ENCODE measurements at regions not wholly inside any gene's neighbourhood (a gene's known extent, or its start where the extent isn't known, plus 50 kb on each side); places are given as distances from the start of the nearest gene placed in this dataset.

DNA sequence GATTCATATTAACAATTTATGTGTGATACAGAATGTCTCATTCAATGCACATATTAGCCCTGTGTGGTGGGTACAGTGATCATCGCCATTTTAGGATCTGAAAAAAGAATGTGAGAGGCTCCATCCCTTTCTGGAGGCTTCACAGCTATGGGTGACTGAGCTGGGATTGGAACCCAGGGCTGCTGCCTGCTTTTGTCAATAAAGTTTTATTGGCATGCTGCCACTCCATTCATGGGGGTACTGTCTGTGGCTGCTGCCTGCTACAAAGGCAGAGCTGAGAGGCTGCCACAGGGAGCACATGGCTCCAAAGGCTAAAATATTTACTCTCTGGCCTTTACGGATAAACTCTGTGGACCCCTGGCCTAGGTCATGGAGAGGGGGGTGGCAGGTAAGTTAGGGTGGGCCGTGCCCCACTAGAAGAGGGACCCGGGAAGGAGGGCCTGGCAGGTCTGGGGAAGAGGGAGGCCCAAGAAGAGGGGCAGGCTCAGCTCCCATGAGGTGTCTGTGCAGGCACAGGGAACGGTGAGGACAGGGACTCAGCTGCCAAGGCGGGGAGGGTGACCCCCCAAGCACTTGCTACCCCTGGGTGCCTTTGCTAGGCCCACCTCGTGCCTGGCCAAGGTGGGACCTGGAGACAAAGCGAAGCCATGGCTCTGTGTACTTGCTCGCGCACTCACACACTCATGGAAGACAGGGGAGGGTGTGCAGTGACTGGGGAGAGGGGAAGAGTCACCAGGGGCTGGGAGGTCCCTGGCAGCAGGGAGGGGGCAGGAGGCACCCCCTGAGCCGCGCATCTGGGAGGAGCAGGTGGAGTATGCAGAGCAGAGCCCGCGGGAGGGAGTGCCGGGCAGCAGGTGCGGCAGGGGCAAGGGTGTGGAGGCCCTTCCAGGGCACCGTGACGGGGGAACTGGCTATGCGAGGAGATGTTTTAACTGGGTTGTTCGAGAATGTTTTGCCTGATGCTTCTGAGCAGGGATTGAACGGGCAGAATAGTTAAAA lies 335.3 kb downstream of the CTTN start:
- no peaks in the 10 kb centered on the region for H3K36me3 ChIP-seq (ENCODE audit: control insufficient read depth in 3 of 3, insufficient read depth in 3 of 3, low read length in 3 of 3)
- no peak overlapping the region for H3K4me3 ChIP-seq (ENCODE audit: low read length in 3 of 3)
- H3K27me3 ChIP-seq (ENCODE audit: control insufficient read depth in 3 of 3, insufficient read depth in 3 of 3, low read length in 3 of 3): peaks cover 0 to 8% (median 8%) of the 10 kb centered on the region in 3 donors
- H3K9me3 ChIP-seq (ENCODE audit: control insufficient read depth in 3 of 3, low read length in 3 of 3): no peaks in the 10 kb centered on the region
- no peaks in the 10 kb centered on the region for H3K4me1 ChIP-seq (ENCODE audit: control insufficient read depth in 3 of 3, insufficient read depth in 3 of 3, low read length in 3 of 3)
- H3K27ac ChIP-seq (ENCODE audit: low read depth, low read length): no peak overlapping the region
- H3K9ac ChIP-seq (ENCODE audit: low read depth in 1 of 3, low read length in 3 of 3): no peak overlapping the region

DNA sequence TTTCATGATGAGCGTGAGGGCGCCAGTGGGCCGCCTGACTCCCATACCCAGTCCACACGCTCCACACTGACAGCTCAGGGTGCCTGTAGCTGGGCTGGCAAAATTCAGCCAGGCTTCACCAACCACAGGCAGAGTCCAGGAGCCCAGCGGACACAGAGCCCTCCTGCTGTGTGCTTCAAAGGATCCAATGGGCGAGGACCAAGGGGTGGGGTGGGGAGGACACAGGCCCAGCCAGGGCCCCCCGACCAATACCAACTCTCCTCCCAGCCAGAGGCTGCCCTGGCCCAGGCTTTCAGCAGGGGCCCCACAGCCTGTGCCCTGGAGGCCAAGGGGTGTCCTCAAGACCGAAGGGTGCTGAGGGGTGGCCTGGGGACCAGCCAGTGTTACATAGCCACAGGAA lies 336.1 kb downstream of the CTTN start:
- Histone ChIP-seq H3K9me3 (ENCODE audit: control insufficient read depth in 3 of 3, low read length in 3 of 3) (no peaks in the 10 kb centered on the region), H3K9ac (ENCODE audit: low read depth in 1 of 3, low read length in 3 of 3) (no peak overlapping the region), H3K27ac (ENCODE audit: low read depth, low read length) (no peak overlapping the region), H3K4me3 (ENCODE audit: low read length in 3 of 3) (no peak overlapping the region), H3K27me3 (ENCODE audit: control insufficient read depth in 3 of 3, insufficient read depth in 3 of 3, low read length in 3 of 3) (peaks cover 0 to 14% (median 8%) of the 10 kb centered on the region in 3 donors), H3K36me3 (ENCODE audit: control insufficient read depth in 3 of 3, insufficient read depth in 3 of 3, low read length in 3 of 3) (no peaks in the 10 kb centered on the region), H3K4me1 (ENCODE audit: control insufficient read depth in 3 of 3, insufficient read depth in 3 of 3, low read length in 3 of 3) (no peaks in the 10 kb centered on the region)

DNA sequence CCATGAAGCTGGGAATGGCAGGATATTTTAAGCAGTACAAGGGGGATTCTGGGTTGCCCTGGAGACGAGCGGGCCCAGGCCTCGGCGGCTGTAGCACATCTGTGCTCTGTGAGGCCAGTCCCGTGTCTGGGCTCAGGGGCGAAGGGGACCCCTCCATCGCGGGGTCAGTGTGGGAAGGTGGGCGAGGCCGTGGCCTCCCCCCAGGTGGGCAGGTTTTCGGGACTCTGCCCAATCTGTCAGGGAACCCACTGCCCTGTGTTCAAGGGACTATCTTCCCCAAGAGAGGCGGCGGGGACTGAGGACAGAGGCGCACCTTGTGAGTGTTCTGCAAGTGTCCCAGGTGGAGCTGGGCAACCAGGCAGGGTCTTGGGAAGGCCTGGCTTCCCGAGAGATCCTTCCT lies 336.6 kb downstream of the CTTN start:
- H3K9ac ChIP-seq (ENCODE audit: low read depth in 1 of 3, low read length in 3 of 3): no peak overlapping the region
- H3K27me3 ChIP-seq (ENCODE audit: control insufficient read depth in 3 of 3, insufficient read depth in 3 of 3, low read length in 3 of 3): peaks cover 0 to 18% (median 8%) of the 10 kb centered on the region in 3 donors
- no peaks in the 10 kb centered on the region for H3K4me1 ChIP-seq (ENCODE audit: control insufficient read depth in 3 of 3, insufficient read depth in 3 of 3, low read length in 3 of 3)
- no peaks in the 10 kb centered on the region for H3K9me3 ChIP-seq (ENCODE audit: control insufficient read depth in 3 of 3, low read length in 3 of 3)
- H3K4me3 ChIP-seq (ENCODE audit: low read length in 3 of 3): no peak overlapping the region
- H3K27ac ChIP-seq (ENCODE audit: low read depth, low read length): no peak overlapping the region
- H3K36me3 ChIP-seq (ENCODE audit: control insufficient read depth in 3 of 3, insufficient read depth in 3 of 3, low read length in 3 of 3): no peaks in the 10 kb centered on the region

DNA sequence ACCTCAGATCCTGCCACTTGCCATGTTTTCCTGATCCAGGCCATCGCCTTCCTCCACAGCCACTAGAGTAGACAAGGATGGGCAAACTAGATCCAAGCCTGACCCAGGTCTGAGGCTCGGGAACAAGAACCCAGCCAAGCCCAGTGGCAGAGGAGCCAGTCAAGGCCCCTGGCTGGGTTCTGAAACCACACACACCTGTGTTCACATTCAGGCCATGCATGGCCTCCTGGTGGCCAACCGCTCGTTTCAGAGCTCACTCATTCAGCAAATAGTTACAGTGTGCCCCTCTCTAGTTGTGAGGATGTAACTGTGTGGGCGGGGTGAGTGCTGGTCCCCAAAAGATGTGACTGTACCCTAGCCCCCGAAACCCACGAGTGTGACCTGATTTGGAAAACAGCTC lies 337.6 kb downstream of the CTTN start:
- Histone ChIP-seq H3K36me3 (ENCODE audit: control insufficient read depth in 3 of 3, insufficient read depth in 3 of 3, low read length in 3 of 3) (no peaks in the 10 kb centered on the region), H3K9me3 (ENCODE audit: control insufficient read depth in 3 of 3, low read length in 3 of 3) (no peaks in the 10 kb centered on the region), H3K9ac (ENCODE audit: low read depth in 1 of 3, low read length in 3 of 3) (no peak overlapping the region), H3K27ac (ENCODE audit: low read depth, low read length) (no peak overlapping the region), H3K4me1 (ENCODE audit: control insufficient read depth in 3 of 3, insufficient read depth in 3 of 3, low read length in 3 of 3) (no peaks in the 10 kb centered on the region), H3K4me3 (ENCODE audit: low read length in 3 of 3) (no peak overlapping the region), H3K27me3 (ENCODE audit: control insufficient read depth in 3 of 3, insufficient read depth in 3 of 3, low read length in 3 of 3) (peaks cover 0 to 24% (median 13%) of the 10 kb centered on the region in 3 donors)

DNA sequence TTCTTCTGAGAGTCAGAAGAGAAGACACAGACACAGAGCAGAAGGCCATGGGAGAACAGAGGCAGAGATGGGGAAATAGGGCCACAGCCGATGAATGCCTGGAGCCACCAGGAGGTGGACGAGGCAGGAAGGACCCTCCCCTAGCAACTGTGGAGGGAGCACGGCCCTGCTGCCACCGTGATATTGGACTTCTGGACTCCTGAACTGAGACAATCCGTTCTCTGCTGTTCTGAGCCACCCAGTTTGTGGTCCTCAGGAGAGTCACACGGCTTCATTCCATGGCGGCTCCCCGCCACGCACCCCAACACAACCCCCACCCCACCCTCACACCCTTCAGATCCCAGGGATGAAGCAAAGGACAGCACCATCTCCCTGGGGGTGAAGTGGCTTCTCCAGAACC lies 338.1 kb downstream of the CTTN start:
- no peak overlapping the region for H3K4me3 ChIP-seq (ENCODE audit: low read length in 3 of 3)
- H3K9ac ChIP-seq (ENCODE audit: low read depth in 1 of 3, low read length in 3 of 3): no peak overlapping the region
- no peaks in the 10 kb centered on the region for H3K36me3 ChIP-seq (ENCODE audit: control insufficient read depth in 3 of 3, insufficient read depth in 3 of 3, low read length in 3 of 3)
- H3K27me3 ChIP-seq (ENCODE audit: control insufficient read depth in 3 of 3, insufficient read depth in 3 of 3, low read length in 3 of 3): peaks cover 4 to 28% (median 17%) of the 10 kb centered on the region in 3 donors
- no peak overlapping the region for H3K27ac ChIP-seq (ENCODE audit: low read depth, low read length)
- no peaks in the 10 kb centered on the region for H3K9me3 ChIP-seq (ENCODE audit: control insufficient read depth in 3 of 3, low read length in 3 of 3)
- no peaks in the 10 kb centered on the region for H3K4me1 ChIP-seq (ENCODE audit: control insufficient read depth in 3 of 3, insufficient read depth in 3 of 3, low read length in 3 of 3)

DNA sequence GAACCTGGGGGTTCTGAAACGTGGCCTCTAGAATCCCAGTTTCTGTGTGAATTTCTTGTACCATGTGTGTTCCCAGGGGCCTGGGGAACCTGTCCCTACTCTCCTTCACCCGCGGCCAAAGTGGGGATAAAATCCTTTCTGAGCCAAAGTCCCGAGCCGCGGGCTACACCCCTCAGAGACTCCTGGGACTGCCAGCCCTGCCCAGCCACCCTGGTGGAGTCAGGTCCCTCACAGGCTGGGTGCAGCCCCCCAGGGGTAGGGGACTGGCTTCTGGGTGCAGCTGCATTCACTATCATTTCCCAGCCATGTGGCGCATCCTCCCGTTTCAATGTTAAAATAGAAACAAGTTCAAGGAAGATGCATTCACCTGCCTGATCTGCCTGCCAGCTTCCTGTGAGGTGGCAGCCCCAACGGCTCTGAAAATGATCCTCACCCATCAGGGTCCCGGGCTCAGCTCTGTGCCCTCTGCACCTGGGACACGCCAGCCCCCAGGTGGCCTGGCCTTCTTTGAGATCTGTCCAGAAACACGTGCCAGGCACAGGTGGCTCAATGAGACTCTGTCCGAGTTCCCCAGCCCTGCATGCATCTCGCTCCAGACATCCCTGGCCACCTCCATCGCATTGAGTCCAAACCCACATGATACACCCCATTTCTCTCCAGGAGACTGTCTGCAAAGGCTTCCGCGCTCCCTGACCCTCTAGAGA lies 338.8 kb downstream of the CTTN start:
- Histone ChIP-seq H3K4me3 (ENCODE audit: low read length in 3 of 3) (no peak overlapping the region), H3K36me3 (ENCODE audit: control insufficient read depth in 3 of 3, insufficient read depth in 3 of 3, low read length in 3 of 3) (no peaks in the 10 kb centered on the region), H3K9ac (ENCODE audit: low read depth in 1 of 3, low read length in 3 of 3) (no peak overlapping the region), H3K27me3 (ENCODE audit: control insufficient read depth in 3 of 3, insufficient read depth in 3 of 3, low read length in 3 of 3) (peaks cover 10 to 29% (median 24%) of the 10 kb centered on the region in 3 donors), H3K27ac (ENCODE audit: low read depth, low read length) (no peak overlapping the region), H3K9me3 (ENCODE audit: control insufficient read depth in 3 of 3, low read length in 3 of 3) (no peaks in the 10 kb centered on the region), H3K4me1 (ENCODE audit: control insufficient read depth in 3 of 3, insufficient read depth in 3 of 3, low read length in 3 of 3) (no peaks in the 10 kb centered on the region)

DNA sequence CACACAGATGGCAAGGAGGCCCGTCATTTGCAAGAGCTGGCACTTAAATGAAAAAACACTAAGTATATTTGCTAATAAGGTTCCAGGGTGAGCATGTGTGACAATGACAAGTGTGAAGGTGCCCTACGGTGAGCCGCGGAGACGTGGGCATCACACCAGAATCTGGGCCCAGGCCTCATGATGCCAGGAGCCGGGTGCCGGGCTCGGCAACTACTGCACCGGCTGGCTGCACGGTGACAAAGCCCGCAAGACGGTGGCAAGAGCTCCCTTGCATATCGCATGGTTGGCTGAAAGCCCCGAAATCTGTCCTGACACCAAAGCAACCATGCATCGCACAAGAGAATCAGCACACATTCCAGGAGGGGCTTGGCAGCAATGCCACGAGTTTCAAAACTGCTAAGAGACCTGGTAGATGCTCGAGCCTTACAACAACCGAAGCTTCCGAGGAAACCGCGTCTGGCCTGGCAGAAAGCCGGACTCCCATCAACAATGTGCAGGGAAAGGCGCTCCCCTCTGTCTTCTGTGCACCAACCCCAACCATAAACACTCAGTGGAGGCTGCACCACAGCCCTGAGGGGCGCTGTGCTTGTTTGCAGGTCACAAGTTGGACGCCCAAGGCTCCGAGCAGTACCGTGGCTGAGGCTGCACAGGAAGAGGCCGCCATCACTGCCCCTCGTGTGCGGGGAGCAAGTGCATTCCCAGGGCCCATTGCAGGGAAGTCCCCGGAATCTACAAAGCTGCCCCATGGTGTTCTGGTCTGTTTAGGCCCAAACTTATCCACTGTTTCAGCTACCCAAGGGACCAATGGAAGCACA lies 339.7 kb downstream of the CTTN start:
- Histone ChIP-seq H3K4me3 (ENCODE audit: low read length in 3 of 3) (no peak overlapping the region), H3K27ac (ENCODE audit: low read depth, low read length) (no peak overlapping the region), H3K36me3 (ENCODE audit: control insufficient read depth in 3 of 3, insufficient read depth in 3 of 3, low read length in 3 of 3) (no peaks in the 10 kb centered on the region), H3K4me1 (ENCODE audit: control insufficient read depth in 3 of 3, insufficient read depth in 3 of 3, low read length in 3 of 3) (no peaks in the 10 kb centered on the region), H3K9me3 (ENCODE audit: control insufficient read depth in 3 of 3, low read length in 3 of 3) (no peaks in the 10 kb centered on the region), H3K9ac (ENCODE audit: low read depth in 1 of 3, low read length in 3 of 3) (no peak overlapping the region), H3K27me3 (ENCODE audit: control insufficient read depth in 3 of 3, insufficient read depth in 3 of 3, low read length in 3 of 3) (peaks cover 14 to 36% (median 27%) of the 10 kb centered on the region in 3 donors)

DNA sequence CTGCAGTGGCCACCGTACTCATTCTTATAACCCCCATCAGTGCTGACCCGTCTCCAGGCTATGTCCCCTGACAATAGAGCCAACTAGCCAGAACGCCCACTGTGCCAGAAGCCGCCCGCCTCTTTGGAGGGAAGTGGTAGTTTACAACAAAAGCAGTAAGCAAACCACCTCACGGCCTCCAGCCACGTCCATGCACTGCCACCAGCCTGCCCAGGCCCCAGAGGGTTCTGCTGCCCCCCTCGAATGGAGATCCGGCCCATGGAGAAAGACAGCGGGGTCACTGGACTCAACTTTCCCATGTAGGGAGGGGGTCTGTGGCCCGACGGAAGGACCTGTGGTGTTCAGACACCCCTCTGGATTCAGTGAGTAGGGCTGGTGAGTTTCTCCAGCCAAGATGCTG lies 340.3 kb downstream of the CTTN start:
- no peaks in the 10 kb centered on the region for H3K36me3 ChIP-seq (ENCODE audit: control insufficient read depth in 3 of 3, insufficient read depth in 3 of 3, low read length in 3 of 3)
- H3K4me1 ChIP-seq (ENCODE audit: control insufficient read depth in 3 of 3, insufficient read depth in 3 of 3, low read length in 3 of 3): no peaks in the 10 kb centered on the region
- no peak overlapping the region for H3K9ac ChIP-seq (ENCODE audit: low read depth in 1 of 3, low read length in 3 of 3)
- H3K4me3 ChIP-seq (ENCODE audit: low read length in 3 of 3): no peak overlapping the region
- no peak overlapping the region for H3K27ac ChIP-seq (ENCODE audit: low read depth, low read length)
- H3K9me3 ChIP-seq (ENCODE audit: control insufficient read depth in 3 of 3, low read length in 3 of 3): no peaks in the 10 kb centered on the region
- H3K27me3 ChIP-seq (ENCODE audit: control insufficient read depth in 3 of 3, insufficient read depth in 3 of 3, low read length in 3 of 3): peaks cover 14 to 35% (median 32%) of the 10 kb centered on the region in 3 donors

DNA sequence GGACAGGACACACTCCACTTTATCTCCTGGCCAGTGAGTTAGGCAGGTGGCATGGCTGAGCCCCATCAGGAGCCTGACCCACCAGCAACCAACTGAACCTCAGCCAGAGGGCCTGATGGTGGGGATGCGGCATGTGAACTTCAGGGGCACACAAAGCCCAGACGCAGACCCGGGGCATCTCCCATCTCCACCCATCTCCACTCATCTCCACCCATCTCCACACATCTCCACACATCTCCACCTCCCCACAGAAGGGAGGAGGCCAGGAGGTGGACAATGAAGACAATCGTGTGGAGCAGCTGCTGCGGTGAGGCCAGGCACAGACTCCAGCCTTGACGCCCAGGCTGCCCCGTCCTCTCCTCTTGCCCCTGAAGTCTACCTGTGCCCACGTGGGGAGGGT lies 340.8 kb downstream of the CTTN start:
- Histone ChIP-seq H3K4me3 (ENCODE audit: low read length in 3 of 3) (no peak overlapping the region), H3K27ac (ENCODE audit: low read depth, low read length) (no peak overlapping the region), H3K36me3 (ENCODE audit: control insufficient read depth in 3 of 3, insufficient read depth in 3 of 3, low read length in 3 of 3) (no peaks in the 10 kb centered on the region), H3K9ac (ENCODE audit: low read depth in 1 of 3, low read length in 3 of 3) (no peak overlapping the region), H3K27me3 (ENCODE audit: control insufficient read depth in 3 of 3, insufficient read depth in 3 of 3, low read length in 3 of 3) (peaks cover 14 to 40% (median 36%) of the 10 kb centered on the region in 3 donors), H3K4me1 (ENCODE audit: control insufficient read depth in 3 of 3, insufficient read depth in 3 of 3, low read length in 3 of 3) (no peaks in the 10 kb centered on the region), H3K9me3 (ENCODE audit: control insufficient read depth in 3 of 3, low read length in 3 of 3) (no peaks in the 10 kb centered on the region)
